ENCODE measurements at regions not wholly inside any gene's neighbourhood (a gene's known extent, or its start where the extent isn't known, plus 50 kb on each side); places are given as distances from the start of the nearest gene placed in this dataset.

DNA sequence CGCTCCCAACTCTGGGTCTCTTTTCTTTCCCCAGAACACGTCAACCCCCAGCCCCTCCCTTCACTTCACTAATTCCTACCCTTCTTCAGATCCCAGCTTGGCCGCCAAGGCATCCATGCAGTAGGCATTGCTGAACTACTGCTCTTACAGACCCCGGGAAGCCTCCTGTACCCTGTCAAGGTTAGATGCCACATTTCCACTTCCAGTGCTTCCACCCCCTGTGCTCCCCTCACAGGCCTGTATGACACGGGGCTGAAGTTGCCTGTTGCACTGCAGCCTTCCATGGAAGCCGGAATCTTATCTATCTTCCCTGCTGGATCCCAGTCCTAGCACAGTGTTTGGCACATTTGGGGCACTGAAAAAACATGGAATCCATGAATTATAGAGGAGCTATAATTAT lies 99.0 kb upstream of the SOD1 start:
- TF ChIP-seq CTCF (IDR thresholded peaks at IDR 0.05; ENCODE audit: insufficient read depth, low read length, missing control alignments), result no peak
- ChIA-PET POLR2A (interaction anchor here (0.6 kb wide), 1 partner anchor 224 kb away, joined by 3 read pairs; no protein-coding TSS in a partner anchor), CTCF (interaction anchor here (0.9 to 6.3 kb wide), 4 partner anchors 20 to 380 kb away, joined by 3 to 37 read pairs (median 6); no protein-coding TSS in a partner anchor)
- DNase-seq (ENCODE audit: low read depth, low spot score), result no peak
- H3K4me3 ChIP-seq (ENCODE audit: low read depth, low read length), result no peak overlapping the region

GRCh38 chr21:31559368-31560119 lies 99.9 kb upstream of the SOD1 start:
- ChIA-PET CTCF (interaction anchor here (0.7 to 6.3 kb wide), 22 partner anchors 12 to 378 kb away, joined by 3 to 37 read pairs (median 3); no protein-coding TSS in a partner anchor), POLR2A (interaction anchor here (1.3 kb wide), 1 partner anchor 216 kb away, joined by 4 read pairs; the partner anchor contains the start of gene TIAM1)

DNA sequence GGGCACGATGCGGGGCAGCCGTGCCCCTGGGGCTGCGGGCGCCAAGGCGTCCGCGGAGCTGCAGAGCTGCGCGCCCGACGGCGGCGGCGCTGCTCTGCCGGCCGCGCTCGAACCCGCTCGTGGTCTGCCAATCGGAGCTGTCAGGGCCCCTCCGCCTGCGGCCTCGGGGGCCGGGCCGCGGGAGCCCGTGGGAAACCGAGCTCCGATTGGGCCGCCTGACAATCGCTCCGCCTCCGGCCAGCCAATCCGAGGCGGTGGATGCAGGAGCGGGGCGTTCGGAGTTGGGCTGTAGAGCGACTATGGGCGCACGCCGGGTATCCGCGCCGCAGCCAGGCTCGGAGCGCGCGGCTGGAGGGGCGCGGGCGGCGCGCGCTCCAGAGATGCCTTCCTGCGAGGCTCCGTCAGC lies 100.5 kb upstream of the SOD1 start:
- CTCF ChIA-PET, result interaction anchor here (0.7 to 6.3 kb wide), 23 partner anchors 11 to 378 kb away, joined by 3 to 37 read pairs (median 3); no protein-coding TSS in a partner anchor
- peak; percentile 56 for DNase-seq (ENCODE audit: low read depth, low spot score)
- TF ChIP-seq CTCF (IDR thresholded peaks at IDR 0.05; ENCODE audit: insufficient read depth, low read length, missing control alignments), result peak; percentile 37
- peak overlapping the region; percentile 70 for H3K4me3 ChIP-seq (ENCODE audit: low read depth, low read length)
- POLR2A ChIA-PET, result interaction anchor here (1.3 kb wide), 1 partner anchor 215 kb away, joined by 4 read pairs; the partner anchor contains the start of gene TIAM1

More at GRCh38 chr21:31559368-31560119, 99.9 kb upstream of the SOD1 start:
- peak; percentile 74 for DNase-seq (ENCODE audit: low read depth, low spot score)
- TF ChIP-seq CTCF (IDR thresholded peaks at IDR 0.05; ENCODE audit: insufficient read depth, low read length, missing control alignments), result no peak
- H3K4me3 ChIP-seq (ENCODE audit: low read depth, low read length), result peak overlapping the region; percentile 70

GRCh38 chr21:31558189-31558961 lies 101.1 kb upstream of the SOD1 start:
- DNase-seq (ENCODE audit: low read depth, low spot score), result no peak
- ChIA-PET CTCF (interaction anchor here (0.7 to 6.3 kb wide), 18 partner anchors 11 to 377 kb away, joined by 3 to 37 read pairs (median 3); no protein-coding TSS in a partner anchor), POLR2A (interaction anchor here (1.3 kb wide), 1 partner anchor 215 kb away, joined by 4 read pairs; the partner anchor contains the start of gene TIAM1)
- H3K4me3 ChIP-seq (ENCODE audit: low read depth, low read length), result peak overlapping the region; percentile 70
- no peak for TF ChIP-seq CTCF (IDR thresholded peaks at IDR 0.05; ENCODE audit: insufficient read depth, low read length, missing control alignments)

- peak overlapping the region; percentile 70 for H3K4me3 ChIP-seq (ENCODE audit: low read depth, low read length)
- no peak for DNase-seq (ENCODE audit: low read depth, low spot score)
- TF ChIP-seq CTCF (IDR thresholded peaks at IDR 0.05; ENCODE audit: insufficient read depth, low read length, missing control alignments), result no peak
- CTCF ChIA-PET, result interaction anchor here (1.4 to 6.3 kb wide), 4 partner anchors 10 to 25 kb away, joined by 3 to 37 read pairs (median 10); no protein-coding TSS in a partner anchor
- POLR2A ChIA-PET, result no interaction called here
These were observed 101.9 kb upstream of the SOD1 start for GRCh38 chr21:31557421-31558188.
